ENCODE measurements at regions not wholly inside any gene's neighbourhood (a gene's known extent, or its start where the extent isn't known, plus 50 kb on each side); places are given as distances from the start of the nearest gene placed in this dataset.
A peak's percentile ranks its signal among the peaks of the same experiment; 100 is the strongest.
"Not testable (repeated sequence)": the region's sequence is repeated elsewhere in the genome, so short reads cannot be mapped to it uniquely, and the experiment has no call there.

- DNase-seq (ENCODE audit: low read depth), result no peak
These were observed 321.5 kb upstream of the TBX18 start for GRCh38 chr6:85085875-85086274.

DNA sequence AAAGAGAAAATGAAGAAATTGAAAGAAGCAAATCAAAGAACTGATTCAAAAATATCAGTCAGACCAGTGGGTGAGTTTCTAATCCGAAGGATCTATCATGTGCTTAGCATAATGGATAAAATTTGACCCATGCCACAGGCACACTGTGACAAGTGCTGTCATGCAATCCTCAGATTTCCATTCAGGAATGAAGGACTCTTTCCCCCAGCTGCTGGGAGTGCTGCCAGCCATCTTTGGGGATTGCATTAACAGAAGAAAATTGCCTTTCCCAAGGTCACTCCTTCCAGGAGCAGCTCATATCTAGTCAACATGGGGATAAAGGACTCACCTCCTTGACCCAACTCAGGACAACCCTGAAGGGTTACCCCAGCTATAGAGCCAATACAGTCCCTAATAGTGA is 316.7 kb upstream of the TBX18 start:
- DNase-seq (ENCODE audit: low read depth), result no peak

DNA sequence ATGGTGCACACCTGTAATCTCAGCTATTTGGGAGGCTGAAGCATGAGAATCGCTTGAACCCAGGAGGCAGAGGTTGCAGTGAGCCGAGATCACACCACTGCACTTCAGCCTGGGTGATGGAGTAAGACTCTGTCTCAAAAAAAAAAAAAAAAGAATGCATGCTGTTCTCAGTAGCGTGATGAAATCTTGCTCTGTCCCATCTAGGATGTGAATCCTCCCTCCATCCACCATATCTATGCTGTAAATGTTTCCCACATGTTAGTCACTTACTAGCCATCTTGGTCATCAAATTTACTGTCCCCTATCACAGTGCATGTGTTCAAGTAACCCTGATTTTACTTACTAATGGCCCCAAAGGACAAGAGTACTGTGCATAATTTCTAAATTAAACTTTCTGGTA is 315.4 kb upstream of the TBX18 start:
- DNase-seq (ENCODE audit: low read depth), result no peak

DNA sequence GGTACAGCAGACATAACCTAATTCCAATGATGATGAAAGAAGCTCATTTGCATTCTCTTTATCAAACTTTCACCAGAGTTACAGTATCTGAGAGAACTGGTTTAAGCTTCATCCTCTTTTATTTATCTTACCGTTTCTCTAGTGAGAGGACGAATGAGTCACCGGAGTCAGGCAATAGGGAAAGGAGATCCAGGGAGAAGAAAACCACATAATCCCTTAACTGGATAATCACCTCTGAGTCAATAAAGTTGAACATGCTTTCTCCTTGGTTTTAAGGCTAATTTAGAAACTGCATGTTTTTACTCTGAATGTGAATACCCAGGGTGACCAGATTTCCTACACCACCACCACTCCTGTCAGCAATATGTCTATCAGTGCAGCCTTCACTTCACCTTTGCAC is 313.7 kb upstream of the TBX18 start:
- DNase-seq (ENCODE audit: low read depth), result peak; percentile 93

DNA sequence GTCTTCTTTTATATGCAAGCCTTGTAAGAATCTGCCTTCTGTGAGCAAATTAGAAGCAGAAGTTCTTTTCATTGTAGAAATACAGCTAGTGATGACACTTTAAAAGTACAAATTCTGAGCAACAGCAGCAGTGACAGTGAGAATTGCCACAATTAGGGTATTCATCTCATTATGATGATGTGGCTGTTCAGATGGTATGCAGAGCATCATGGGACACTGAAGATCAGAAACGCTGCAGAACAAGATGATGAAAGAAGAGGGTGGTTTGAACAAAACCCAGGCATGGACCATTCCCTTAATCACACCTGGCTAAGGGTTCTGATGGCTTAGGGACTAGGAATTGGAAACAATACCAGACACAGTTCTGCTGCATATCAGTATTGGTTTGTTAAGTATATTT is 312.7 kb upstream of the TBX18 start:
- no peak for DNase-seq (ENCODE audit: low read depth)

- DNase-seq (ENCODE audit: low read depth), result not testable (repeated sequence)
These were observed 307.4 kb upstream of the TBX18 start for GRCh38 chr6:85071845-85072244.

- DNase-seq (ENCODE audit: low read depth), result no peak
These were observed 305.2 kb upstream of the TBX18 start for GRCh38 chr6:85069577-85069976.

DNA sequence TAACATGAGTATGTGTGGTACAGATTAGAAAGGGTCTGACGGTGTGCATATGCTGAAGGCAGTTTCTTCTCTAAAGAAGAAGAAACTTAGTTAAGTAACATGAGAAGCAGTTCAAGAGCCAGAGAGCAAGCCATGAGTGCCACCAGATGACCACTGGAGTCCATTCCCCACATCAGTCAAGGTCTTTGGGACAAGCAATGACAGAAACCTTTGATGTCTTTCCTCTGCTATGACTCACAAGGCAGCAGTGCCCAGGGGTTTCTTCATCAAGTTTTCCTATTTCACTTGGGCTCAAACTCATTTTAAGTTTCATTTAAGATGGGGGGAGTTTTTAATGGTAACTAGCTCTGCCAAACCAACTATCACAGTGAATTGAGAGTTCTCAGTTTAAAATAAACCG is 303.8 kb upstream of the TBX18 start:
- peak; percentile 5 for DNase-seq (ENCODE audit: low read depth)

DNA sequence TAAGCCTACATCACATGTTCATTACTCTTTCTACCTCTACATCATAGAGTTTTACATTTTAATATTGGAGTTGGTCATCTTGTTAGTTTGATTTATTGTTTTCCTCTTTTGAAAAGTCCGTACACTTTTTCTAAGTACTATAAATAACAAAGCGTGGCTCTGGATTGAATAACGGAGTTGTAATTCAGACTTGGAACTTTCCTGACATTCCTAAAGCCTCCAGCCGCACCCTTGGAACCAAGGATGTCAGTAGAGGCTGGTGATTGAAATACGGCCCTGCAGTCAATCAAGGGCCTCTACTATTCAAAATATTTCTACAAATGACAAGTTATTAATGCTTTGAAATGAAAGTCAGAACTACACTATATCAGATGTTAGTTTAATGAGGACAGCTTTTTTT is 301.9 kb upstream of the TBX18 start:
- no peak for DNase-seq (ENCODE audit: low read depth)

GRCh38 chr6:85065831-85066230 is 301.4 kb upstream of the TBX18 start:
- DNase-seq (ENCODE audit: low read depth), result no peak

GRCh38 chr6:85063611-85064010 is 299.2 kb upstream of the TBX18 start:
- DNase-seq (ENCODE audit: low read depth), result no peak

- no peak for DNase-seq (ENCODE audit: low read depth)
These were observed 298.5 kb upstream of the TBX18 start for GRCh38 chr6:85062884-85063283.

GRCh38 chr6:85058806-85059205 is 294.4 kb upstream of the TBX18 start:
- no peak for DNase-seq (ENCODE audit: low read depth)

- DNase-seq (ENCODE audit: low read depth), result no peak
These were observed 285.8 kb upstream of the TBX18 start for GRCh38 chr6:85050149-85050548.

- no peak for DNase-seq (ENCODE audit: low read depth)
These were observed 284.9 kb upstream of the TBX18 start for GRCh38 chr6:85049282-85049681.

DNA sequence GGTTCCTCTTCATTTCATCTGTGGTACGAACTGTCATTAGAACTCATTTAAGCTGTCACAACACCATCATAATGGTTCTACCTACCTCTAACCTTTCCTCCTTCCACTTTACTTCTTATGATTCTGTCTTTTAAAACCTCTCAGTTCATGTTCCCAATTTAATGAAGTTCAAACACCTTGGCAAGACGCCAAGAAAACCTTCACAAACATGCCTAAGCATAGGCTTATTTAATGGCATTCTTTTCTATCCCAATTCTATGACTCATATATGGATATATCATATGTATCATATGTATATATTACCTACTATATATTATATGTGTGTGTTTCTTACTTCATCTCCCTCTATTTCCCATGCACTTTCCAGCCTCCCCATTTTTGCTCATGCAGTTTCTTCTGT is 283.4 kb upstream of the TBX18 start:
- no peak for DNase-seq (ENCODE audit: low read depth)

DNA sequence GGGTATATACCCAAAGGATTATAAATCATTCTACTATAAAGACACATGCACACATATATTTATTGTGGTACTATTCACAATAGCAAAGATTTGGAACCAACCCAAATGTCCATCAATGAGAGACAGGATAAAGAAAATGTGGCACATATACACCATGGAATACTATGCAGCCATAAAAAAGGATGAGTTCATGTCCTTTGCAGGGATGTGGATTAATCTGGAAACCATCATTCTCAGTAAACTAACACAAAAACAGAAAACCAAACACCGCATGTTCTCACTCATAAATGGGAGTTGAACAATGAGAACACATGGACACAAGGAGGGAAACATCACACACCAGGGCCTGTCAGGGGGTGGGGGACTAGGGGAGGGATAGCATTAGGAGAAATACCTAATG is 281.4 kb upstream of the TBX18 start:
- DNase-seq (ENCODE audit: low read depth), result not testable (repeated sequence)

DNA sequence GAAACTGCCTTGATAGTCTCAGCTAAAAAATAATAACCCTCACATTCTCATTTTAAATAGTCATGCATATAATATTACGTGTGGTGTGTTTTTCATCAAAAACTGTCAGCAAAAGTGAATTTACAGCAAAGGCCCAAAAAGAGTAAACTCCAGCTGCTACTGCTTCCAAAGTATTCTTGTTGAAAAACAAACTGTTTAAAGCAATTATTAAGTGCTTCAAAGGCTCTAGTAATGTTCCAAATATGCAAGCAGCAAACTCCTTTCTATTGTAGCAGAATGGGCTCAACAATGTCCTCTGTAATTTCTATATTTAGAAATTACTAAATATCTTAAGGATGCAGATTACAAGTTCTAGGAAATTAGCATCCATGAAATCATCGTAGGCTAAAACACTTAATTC is 280.0 kb upstream of the TBX18 start:
- DNase-seq (ENCODE audit: low read depth), result no peak

DNA sequence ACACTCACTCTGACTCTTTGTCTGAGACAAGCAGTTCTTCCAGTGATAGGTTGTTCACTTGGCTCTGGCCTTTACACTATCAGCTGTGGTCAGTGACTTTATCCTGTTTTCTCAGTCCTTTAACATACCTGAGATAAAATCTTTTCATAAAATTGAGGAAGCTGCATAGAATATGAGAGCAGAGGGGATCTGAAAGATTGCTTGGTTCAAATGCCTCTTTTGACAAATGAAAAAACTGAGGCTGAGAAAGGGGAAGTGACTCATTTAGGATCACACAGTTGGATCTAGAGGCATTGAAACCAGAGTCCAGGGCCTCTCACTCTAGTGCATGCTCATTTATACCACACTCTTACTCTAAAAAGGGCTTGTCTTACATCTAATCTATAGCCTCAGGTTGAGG is 277.0 kb upstream of the TBX18 start:
- DNase-seq (ENCODE audit: low read depth), result no peak

DNA sequence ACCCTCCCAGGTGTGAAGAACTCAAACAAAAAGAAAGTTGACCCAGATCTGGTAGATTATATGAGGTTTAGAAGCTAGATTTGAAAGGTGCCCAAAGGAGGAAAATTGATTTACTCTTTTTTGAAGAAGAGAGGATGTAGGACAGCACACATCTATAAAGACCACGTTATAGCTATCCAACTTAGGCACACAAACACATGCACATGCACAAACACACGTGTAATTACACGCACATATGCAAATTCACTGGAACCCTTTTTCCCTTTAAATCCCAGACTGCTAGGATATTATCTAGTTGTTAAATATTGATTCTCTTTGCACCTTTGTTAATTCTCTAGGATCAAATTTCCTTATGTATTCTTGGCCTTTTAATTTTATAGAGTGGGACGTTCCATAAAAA is 272.8 kb upstream of the TBX18 start:
- no peak for DNase-seq (ENCODE audit: low read depth)

- no peak for DNase-seq (ENCODE audit: low read depth)
These were observed 271.4 kb upstream of the TBX18 start for GRCh38 chr6:85035766-85036165.

DNA sequence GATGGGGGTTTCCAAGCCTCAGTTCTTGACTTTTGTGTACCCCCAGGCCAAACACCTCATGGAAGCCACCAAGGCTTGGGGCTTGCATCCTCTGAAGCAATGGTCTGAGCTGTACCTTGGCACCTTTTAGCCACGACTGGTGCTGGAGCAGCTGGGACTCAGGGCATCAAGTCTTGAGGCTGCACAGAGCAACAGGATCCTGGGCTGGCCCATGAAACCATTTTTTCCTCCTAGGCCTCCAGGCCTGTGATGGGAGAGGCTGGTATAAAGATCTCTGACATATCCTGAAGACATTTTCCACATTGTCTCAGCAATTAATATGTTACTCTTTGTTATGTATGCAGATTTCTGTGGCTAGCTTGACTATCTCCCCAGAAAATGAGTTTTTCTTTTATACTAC is 269.1 kb upstream of the TBX18 start:
- DNase-seq (ENCODE audit: low read depth), result no peak

DNA sequence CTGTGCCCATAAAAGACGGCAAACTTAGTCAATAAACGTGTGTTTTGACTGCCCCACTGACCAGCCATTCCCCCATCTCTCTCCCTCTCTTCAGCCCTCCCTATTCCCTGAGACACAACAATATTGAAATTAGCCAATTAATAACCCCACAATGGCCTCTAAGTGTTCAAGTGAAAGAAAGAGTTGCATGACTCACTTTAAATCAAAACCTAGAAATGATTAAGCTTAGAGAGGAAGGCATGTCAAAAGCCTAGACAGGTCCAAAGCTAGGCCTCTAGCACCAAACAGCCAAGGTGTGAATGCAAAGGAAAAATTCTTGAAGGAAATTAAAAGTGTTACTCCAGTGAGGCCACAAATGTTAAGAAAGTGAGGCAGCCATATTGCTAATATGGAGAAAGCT is 261.6 kb upstream of the TBX18 start:
- no peak for DNase-seq (ENCODE audit: low read depth)

DNA sequence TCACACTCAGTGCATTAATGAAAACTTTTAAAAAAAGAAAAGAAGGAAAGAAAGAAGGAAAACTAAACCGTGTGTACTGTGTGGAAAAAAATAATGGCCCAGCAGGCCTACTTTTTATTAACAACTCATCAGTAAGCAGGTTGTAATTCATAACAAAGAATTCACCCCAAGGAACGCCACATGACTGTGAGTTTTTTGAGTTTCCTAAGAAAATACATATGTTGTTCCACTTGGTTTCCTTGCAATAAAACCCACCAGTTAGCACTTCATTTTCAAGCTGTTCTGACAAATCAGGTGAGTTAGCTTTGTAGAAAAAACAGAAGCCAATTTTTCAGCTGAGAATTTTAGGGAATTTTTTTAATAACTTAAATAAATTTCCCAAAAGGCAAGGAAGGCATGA is 259.3 kb upstream of the TBX18 start:
- no peak for DNase-seq (ENCODE audit: low read depth)

DNA sequence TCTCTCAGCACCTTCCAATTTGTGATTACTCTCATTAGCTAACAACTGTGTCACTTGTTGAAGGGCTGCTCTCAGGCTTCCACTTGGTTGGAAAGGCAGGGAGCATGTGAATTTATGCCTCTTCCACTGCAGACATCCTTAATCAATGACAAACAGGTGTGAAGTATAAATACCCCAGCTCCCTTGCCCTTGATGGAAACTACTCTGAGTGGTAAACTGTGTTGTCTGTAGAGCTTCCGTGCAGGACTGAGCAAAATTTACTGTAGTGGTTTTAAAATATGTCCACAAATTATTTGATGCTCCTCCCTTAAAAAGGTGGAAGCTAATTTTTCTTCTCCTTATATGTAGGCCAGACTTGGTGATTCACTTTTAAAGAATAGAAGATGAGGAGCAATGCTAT is 253.0 kb upstream of the TBX18 start:
- no peak for DNase-seq (ENCODE audit: low read depth)
